ENCODE measurements at regions not wholly inside any gene's neighbourhood (a gene's known extent, or its start where the extent isn't known, plus 50 kb on each side); places are given as distances from the start of the nearest gene placed in this dataset.

GRCh38 chr14:26905229-26905628 is 307.4 kb upstream of the NOVA1 start:
- DNase-seq (no peak), ATAC-seq (no peak)
- Mint-ChIP-seq H3K27me3 (no peaks in the 10 kb centered on the region), H3K4me3 (no peak overlapping the region), H3K9me3 (peaks cover 16% of the 10 kb centered on the region), H3K4me1 (no peaks in the 10 kb centered on the region), H3K36me3 (ENCODE audit: low read depth) (no peaks in the 10 kb centered on the region), H3K27ac (no peak overlapping the region)

- ATAC-seq (no peak), DNase-seq (no peak)
- Mint-ChIP-seq H3K27me3 (no peaks in the 10 kb centered on the region), H3K4me1 (no peaks in the 10 kb centered on the region), H3K27ac (no peak overlapping the region), H3K36me3 (ENCODE audit: low read depth) (no peaks in the 10 kb centered on the region), H3K9me3 (peaks cover 8% of the 10 kb centered on the region), H3K4me3 (no peak overlapping the region)
Measured at GRCh38 chr14:26913786-26914185, 316.0 kb upstream of the NOVA1 start.

- Mint-ChIP-seq H3K9me3 (peaks cover 8% of the 10 kb centered on the region), H3K36me3 (ENCODE audit: low read depth) (no peaks in the 10 kb centered on the region), H3K4me3 (no peak overlapping the region), H3K4me1 (no peaks in the 10 kb centered on the region), H3K27ac (no peak overlapping the region), H3K27me3 (no peaks in the 10 kb centered on the region)
- no peak for ATAC-seq
- no peak for DNase-seq
Measured at GRCh38 chr14:26917086-26917485, 319.3 kb upstream of the NOVA1 start.

GRCh38 chr14:26925876-26926584 is 328.2 kb upstream of the NOVA1 start:
- H3K4me3 Mint-ChIP-seq = no peak overlapping the region
- no peak for ATAC-seq

GRCh38 chr14:26926585-26926984 is 328.8 kb upstream of the NOVA1 start:
- no peak overlapping the region for H3K4me3 Mint-ChIP-seq

More at GRCh38 chr14:26925876-26926584, 328.2 kb upstream of the NOVA1 start:
- no peak for DNase-seq
- Mint-ChIP-seq H3K4me1 (no peaks in the 10 kb centered on the region), H3K36me3 (ENCODE audit: low read depth) (no peaks in the 10 kb centered on the region), H3K27me3 (no peaks in the 10 kb centered on the region), H3K9me3 (peaks cover 9% of the 10 kb centered on the region), H3K27ac (no peak overlapping the region)

GRCh38 chr14:26928019-26928418 is 330.2 kb upstream of the NOVA1 start:
- Mint-ChIP-seq H3K4me3 (no peak overlapping the region), H3K27me3 (no peaks in the 10 kb centered on the region), H3K9me3 (peaks cover 16% of the 10 kb centered on the region), H3K27ac (no peak overlapping the region), H3K36me3 (ENCODE audit: low read depth) (no peaks in the 10 kb centered on the region), H3K4me1 (no peaks in the 10 kb centered on the region)
- ATAC-seq (no peak), DNase-seq (no peak)

More at GRCh38 chr14:26926585-26926984, 328.8 kb upstream of the NOVA1 start:
- no peak for ATAC-seq
- no peaks in the 10 kb centered on the region for H3K27me3 Mint-ChIP-seq
- H3K36me3 Mint-ChIP-seq (ENCODE audit: low read depth) = no peaks in the 10 kb centered on the region
- no peak for DNase-seq
- H3K9me3 Mint-ChIP-seq = peaks cover 12% of the 10 kb centered on the region
- no peak overlapping the region for H3K27ac Mint-ChIP-seq
- H3K4me1 Mint-ChIP-seq = no peaks in the 10 kb centered on the region

GRCh38 chr14:26929361-26929760 is 331.5 kb upstream of the NOVA1 start:
- no peak overlapping the region for H3K4me3 Mint-ChIP-seq
- H3K27ac Mint-ChIP-seq = no peak overlapping the region

GRCh38 chr14:26930576-26930975 is 332.7 kb upstream of the NOVA1 start:
- H3K4me1 Mint-ChIP-seq = no peaks in the 10 kb centered on the region
- no peaks in the 10 kb centered on the region for H3K36me3 Mint-ChIP-seq (ENCODE audit: low read depth)
- no peak overlapping the region for H3K4me3 Mint-ChIP-seq
- DNase-seq = no peak
- no peak for ATAC-seq
- H3K27me3 Mint-ChIP-seq = no peaks in the 10 kb centered on the region
- H3K9me3 Mint-ChIP-seq = peaks cover 24% of the 10 kb centered on the region
- no peak overlapping the region for H3K27ac Mint-ChIP-seq

More at GRCh38 chr14:26929361-26929760, 331.5 kb upstream of the NOVA1 start:
- no peaks in the 10 kb centered on the region for H3K4me1 Mint-ChIP-seq
- ATAC-seq (no peak), DNase-seq (no peak)
- H3K27me3 Mint-ChIP-seq = no peaks in the 10 kb centered on the region
- no peaks in the 10 kb centered on the region for H3K36me3 Mint-ChIP-seq (ENCODE audit: low read depth)
- H3K9me3 Mint-ChIP-seq = peaks cover 20% of the 10 kb centered on the region

- no peaks in the 10 kb centered on the region for H3K4me1 Mint-ChIP-seq
- H3K4me3 Mint-ChIP-seq = no peak overlapping the region
- H3K9me3 Mint-ChIP-seq = peaks cover 15% of the 10 kb centered on the region
- DNase-seq (no peak), ATAC-seq (no peak)
- H3K27me3 Mint-ChIP-seq = no peaks in the 10 kb centered on the region
- H3K36me3 Mint-ChIP-seq (ENCODE audit: low read depth) = no peaks in the 10 kb centered on the region
- no peak overlapping the region for H3K27ac Mint-ChIP-seq
Measured at GRCh38 chr14:26932606-26933005, 334.8 kb upstream of the NOVA1 start.

- H3K36me3 Mint-ChIP-seq (ENCODE audit: low read depth) = no peaks in the 10 kb centered on the region
- peaks cover 15% of the 10 kb centered on the region for H3K9me3 Mint-ChIP-seq
- DNase-seq (no peak), ATAC-seq (no peak)
- no peaks in the 10 kb centered on the region for H3K27me3 Mint-ChIP-seq
- no peak overlapping the region for H3K27ac Mint-ChIP-seq
- no peaks in the 10 kb centered on the region for H3K4me1 Mint-ChIP-seq
- no peak overlapping the region for H3K4me3 Mint-ChIP-seq
Measured at GRCh38 chr14:26933431-26933830, 335.6 kb upstream of the NOVA1 start.

GRCh38 chr14:26934151-26934550 is 336.3 kb upstream of the NOVA1 start:
- Mint-ChIP-seq H3K36me3 (ENCODE audit: low read depth) (no peaks in the 10 kb centered on the region), H3K27me3 (no peaks in the 10 kb centered on the region), H3K27ac (no peak overlapping the region), H3K4me1 (no peaks in the 10 kb centered on the region), H3K4me3 (no peak overlapping the region), H3K9me3 (peaks cover 15% of the 10 kb centered on the region)
- DNase-seq (no peak), ATAC-seq (no peak)

- ATAC-seq (no peak), DNase-seq (no peak)
- Mint-ChIP-seq H3K4me1 (no peaks in the 10 kb centered on the region), H3K4me3 (no peak overlapping the region), H3K36me3 (ENCODE audit: low read depth) (no peaks in the 10 kb centered on the region), H3K27ac (no peak overlapping the region), H3K9me3 (peaks cover 15% of the 10 kb centered on the region), H3K27me3 (no peaks in the 10 kb centered on the region)
Measured at GRCh38 chr14:26935733-26936132, 337.9 kb upstream of the NOVA1 start.

- ATAC-seq = no peak
- peaks cover 13% of the 10 kb centered on the region for H3K9me3 Mint-ChIP-seq
- H3K4me1 Mint-ChIP-seq = no peaks in the 10 kb centered on the region
- DNase-seq = no peak
- H3K27ac Mint-ChIP-seq = no peak overlapping the region
- H3K36me3 Mint-ChIP-seq (ENCODE audit: low read depth) = peaks cover 2% of the 10 kb centered on the region
- H3K4me3 Mint-ChIP-seq = no peak overlapping the region
- no peaks in the 10 kb centered on the region for H3K27me3 Mint-ChIP-seq
Measured at GRCh38 chr14:26938054-26938453, 340.2 kb upstream of the NOVA1 start.

- H3K27me3 Mint-ChIP-seq = no peaks in the 10 kb centered on the region
- ATAC-seq (no peak), DNase-seq (no peak)
- H3K27ac Mint-ChIP-seq = no peak overlapping the region
- no peak overlapping the region for H3K4me3 Mint-ChIP-seq
- no peaks in the 10 kb centered on the region for H3K4me1 Mint-ChIP-seq
- peaks cover 2% of the 10 kb centered on the region for H3K36me3 Mint-ChIP-seq (ENCODE audit: low read depth)
- H3K9me3 Mint-ChIP-seq = peaks cover 13% of the 10 kb centered on the region
Measured at GRCh38 chr14:26939755-26940154, 341.9 kb upstream of the NOVA1 start.

GRCh38 chr14:26941521-26941920 is 343.7 kb upstream of the NOVA1 start:
- no peak for ATAC-seq
- Mint-ChIP-seq H3K27ac (no peak overlapping the region), H3K9me3 (peaks cover 9% of the 10 kb centered on the region), H3K4me3 (no peak overlapping the region), H3K27me3 (no peaks in the 10 kb centered on the region), H3K36me3 (ENCODE audit: low read depth) (peaks cover 2% of the 10 kb centered on the region), H3K4me1 (no peaks in the 10 kb centered on the region)
- no peak for DNase-seq

- ATAC-seq = no peak
- no peak for DNase-seq
- H3K4me3 Mint-ChIP-seq = no peak overlapping the region
- no peaks in the 10 kb centered on the region for H3K27me3 Mint-ChIP-seq
- no peaks in the 10 kb centered on the region for H3K36me3 Mint-ChIP-seq (ENCODE audit: low read depth)
- peaks cover 8% of the 10 kb centered on the region for H3K9me3 Mint-ChIP-seq
- no peaks in the 10 kb centered on the region for H3K4me1 Mint-ChIP-seq
- no peak overlapping the region for H3K27ac Mint-ChIP-seq
Measured at GRCh38 chr14:26947265-26947664, 349.4 kb upstream of the NOVA1 start.
